ENCODE measurements at regions not wholly inside any gene's neighbourhood (a gene's known extent, or its start where the extent isn't known, plus 50 kb on each side); places are given as distances from the start of the nearest gene placed in this dataset.

DNA sequence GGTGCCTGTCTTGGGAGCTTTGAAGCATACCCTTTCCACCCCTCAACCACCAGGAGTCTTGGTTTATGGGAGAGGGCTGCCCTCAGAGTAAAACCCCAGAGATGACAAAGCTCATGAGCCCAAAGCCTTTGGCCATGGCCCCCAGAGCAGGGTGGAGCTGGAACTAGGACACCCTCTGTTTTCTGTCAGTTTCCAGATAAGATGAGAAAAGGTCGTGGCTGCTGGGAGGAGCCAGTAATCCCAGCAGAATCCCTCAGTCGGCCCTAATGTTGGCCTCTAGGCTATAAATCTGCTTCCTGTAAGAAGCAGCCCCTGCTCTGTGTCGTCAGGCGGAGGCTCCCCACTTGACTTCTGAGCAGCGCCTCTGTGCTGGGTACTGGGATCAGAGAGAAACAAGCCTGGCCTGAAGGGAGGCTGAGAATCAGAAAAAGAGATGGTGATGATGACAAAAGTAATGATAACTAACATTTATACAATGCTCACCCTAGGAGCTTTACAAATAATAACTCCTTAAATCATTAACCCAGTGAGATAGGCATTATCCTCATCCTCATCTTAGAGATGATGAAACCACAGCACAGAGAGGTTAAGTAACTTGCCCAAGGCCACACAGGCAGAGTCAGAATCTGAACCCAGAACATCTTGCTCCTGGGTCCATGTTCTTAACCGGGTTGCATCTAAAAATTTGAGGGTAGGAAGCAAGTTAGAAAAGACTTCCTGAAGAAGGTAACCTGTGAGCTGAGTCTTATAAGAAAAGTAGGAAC, 471.4 kb downstream of the SOX6 start:
- TF ChIP-seq CTCF (IDR thresholded peaks at IDR 0.05) (no peak), POLR2A (IDR thresholded peaks at IDR 0.05) (no peak)
